SKM-1 (cell line): ENCODE measurements at regions not wholly inside any gene's neighbourhood (a gene's known extent, or its start where the extent isn't known, plus 50 kb on each side); places are given as distances from the start of the nearest gene placed in this dataset.
"Not testable (repeated sequence)": the region's sequence is repeated elsewhere in the genome, so short reads cannot be mapped to it uniquely, and the experiment has no call there.

Experiments
- DNase-seq: peaks from one replicate; lab custom pipeline; 2025; ENCODE audit not compliant: unreplicated experiment; lab: John Stamatoyannopoulos, UW

GRCh38 chr21:18705971-18706370 lies 302.4 kb upstream of the TMPRSS15 start:
- DNase-seq = no peak

- no peak for DNase-seq
Observed at GRCh38 chr21:18711662-18712061, 308.1 kb upstream of the TMPRSS15 start.

GRCh38 chr21:18715606-18716005 lies 312.0 kb upstream of the TMPRSS15 start:
- DNase-seq = no peak

GRCh38 chr21:18716578-18717138 lies 313.1 kb upstream of the TMPRSS15 start:
- no peak for DNase-seq

GRCh38 chr21:18722193-18722592 lies 318.6 kb upstream of the TMPRSS15 start:
- no peak for DNase-seq

GRCh38 chr21:18723171-18723570 lies 319.6 kb upstream of the TMPRSS15 start:
- DNase-seq = no peak

GRCh38 chr21:18725653-18726052 lies 322.1 kb upstream of the TMPRSS15 start:
- DNase-seq = no peak

- DNase-seq = no peak
Observed at GRCh38 chr21:18741954-18742353, 338.4 kb upstream of the TMPRSS15 start.

- DNase-seq = no peak
Observed at GRCh38 chr21:18743531-18743930, 339.9 kb upstream of the TMPRSS15 start.

- no peak for DNase-seq
Observed at GRCh38 chr21:18744840-18745239, 341.3 kb upstream of the TMPRSS15 start.

- DNase-seq = not testable (repeated sequence)
Observed at GRCh38 chr21:18752894-18753293, 349.3 kb upstream of the TMPRSS15 start.

GRCh38 chr21:18756272-18756671 lies 352.7 kb upstream of the TMPRSS15 start:
- not testable (repeated sequence) for DNase-seq

- no peak for DNase-seq
Observed at GRCh38 chr21:18759267-18759666, 355.7 kb upstream of the TMPRSS15 start.

GRCh38 chr21:18759751-18760161 lies 356.2 kb upstream of the TMPRSS15 start:
- DNase-seq = no peak

GRCh38 chr21:18760247-18760646 lies 356.7 kb upstream of the TMPRSS15 start:
- DNase-seq = no peak

- no peak for DNase-seq
Observed at GRCh38 chr21:18764720-18765119, 361.1 kb upstream of the TMPRSS15 start.

- DNase-seq = no peak
Observed at GRCh38 chr21:18769599-18769998, 366.0 kb upstream of the TMPRSS15 start.

- DNase-seq = peak; percentile 25
Observed at GRCh38 chr21:18771845-18772380, 368.3 kb upstream of the TMPRSS15 start.

GRCh38 chr21:18772404-18772803 lies 368.8 kb upstream of the TMPRSS15 start:
- no peak for DNase-seq

GRCh38 chr21:18772897-18773296 lies 369.3 kb upstream of the TMPRSS15 start:
- DNase-seq = no peak

GRCh38 chr21:18776936-18777335 lies 373.4 kb upstream of the TMPRSS15 start:
- no peak for DNase-seq

- no peak for DNase-seq
Observed at GRCh38 chr21:18782721-18783120, 379.1 kb upstream of the TMPRSS15 start.

- DNase-seq = no peak
Observed at GRCh38 chr21:18801468-18801867, 397.9 kb upstream of the TMPRSS15 start.
